ENCODE measurements at regions not wholly inside any gene's neighbourhood (a gene's known extent, or its start where the extent isn't known, plus 50 kb on each side); places are given as distances from the start of the nearest gene placed in this dataset.

GRCh38 chrX:150298841-150299551, 64.1 kb upstream of the MAMLD1 start:
- DNase-seq (ENCODE audit: low read depth): no peak

GRCh38 chrX:150299579-150299978, 63.5 kb upstream of the MAMLD1 start:
- no peak for DNase-seq (ENCODE audit: low read depth)

- no peak for DNase-seq (ENCODE audit: low read depth)
Measured at GRCh38 chrX:150303386-150304097, 59.6 kb upstream of the MAMLD1 start.

GRCh38 chrX:150306002-150306401, 57.1 kb upstream of the MAMLD1 start:
- DNase-seq (ENCODE audit: low read depth): no peak

- no peak for DNase-seq (ENCODE audit: low read depth)
Measured at GRCh38 chrX:150308041-150308440, 55.1 kb upstream of the MAMLD1 start.

- DNase-seq (ENCODE audit: low read depth): no peak
Measured at GRCh38 chrX:150308532-150309157, 54.5 kb upstream of the MAMLD1 start.

GRCh38 chrX:150310417-150310816, 52.7 kb upstream of the MAMLD1 start:
- no peak for DNase-seq (ENCODE audit: low read depth)

- no peak for DNase-seq (ENCODE audit: low read depth)
Measured at GRCh38 chrX:150310881-150311280, 52.2 kb upstream of the MAMLD1 start.

- DNase-seq (ENCODE audit: low read depth): no peak
Measured at GRCh38 chrX:150312931-150313330, 50.2 kb upstream of the MAMLD1 start.
